Spinal cord (tissue), 9 donors: ENCODE measurements at regions not wholly inside any gene's neighbourhood (a gene's known extent, or its start where the extent isn't known, plus 50 kb on each side); places are given as distances from the start of the nearest gene placed in this dataset.
"Not testable (repeated sequence)": the region's sequence is repeated elsewhere in the genome, so short reads cannot be mapped to it uniquely, and the experiment has no call there.

Experiments
- DNase-seq, 6 donors: peaks; one replicate each; pipeline versions ENCODE4 v3.0.0 to v3.0.0-alpha.2; 2013 to 2015; ENCODE audit warnings: low spot score in 6 of 6, low read depth in 4 of 6
- H3K27ac ChIP-seq: one replicate; pipeline ENCODE4 v1.5.1; 2013; ENCODE audit warnings: low read depth, low read length, control low read depth
- H3K27me3 ChIP-seq: one replicate; pipeline ENCODE4 v1.6.1; 2013; ENCODE audit warnings: low read length; ENCODE audit not compliant: control insufficient read depth, insufficient read depth
- H3K36me3 ChIP-seq: one replicate; pipeline ENCODE4 v1.6.1; 2013; ENCODE audit warnings: low read length; ENCODE audit not compliant: control insufficient read depth, insufficient read depth
- H3K4me1 ChIP-seq: one replicate; pipeline ENCODE4 v1.6.1; 2013; ENCODE audit warnings: low read length; ENCODE audit not compliant: control insufficient read depth, insufficient read depth
- H3K4me3 ChIP-seq: one replicate; pipeline ENCODE4 v1.5.1; 2013; ENCODE audit warnings: low read depth, low read length, control low read depth
- H3K9me3 ChIP-seq: one replicate; pipeline ENCODE4 v1.6.1; 2013; ENCODE audit warnings: low read length; ENCODE audit not compliant: control insufficient read depth, insufficient read depth
- WGBS: methylation state at CpG from one replicate; pipeline ENCODE4 v1.1.5; 2013; ENCODE audit warnings: missing lambda C conversion rate; ENCODE audit not compliant: insufficient coverage; 5-methylcytosine and 5-hydroxymethylcytosine counted together
- donor health status: healthy.

DNA sequence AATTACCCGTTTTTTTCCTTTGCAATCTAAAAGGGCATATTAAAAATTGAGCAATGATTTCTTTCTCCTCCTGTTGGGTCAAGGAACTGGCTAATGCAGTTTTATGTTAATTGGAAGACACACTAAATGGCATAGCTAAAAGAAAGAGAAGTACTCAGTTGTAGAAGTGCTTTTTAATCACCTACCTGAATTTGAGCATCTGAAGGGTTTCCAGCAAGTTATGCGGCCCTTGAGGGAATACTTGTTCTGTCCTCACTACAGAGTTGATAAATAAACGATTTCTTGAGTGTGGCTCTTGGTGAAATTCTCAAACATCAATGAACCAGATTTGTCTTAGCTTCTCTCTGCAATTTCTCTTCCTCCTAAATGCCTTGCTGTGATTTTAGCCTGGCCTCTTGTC, 184.1 kb upstream of the RPH3A start:
- no peaks in the 10 kb centered on the region for H3K27me3 ChIP-seq

DNA sequence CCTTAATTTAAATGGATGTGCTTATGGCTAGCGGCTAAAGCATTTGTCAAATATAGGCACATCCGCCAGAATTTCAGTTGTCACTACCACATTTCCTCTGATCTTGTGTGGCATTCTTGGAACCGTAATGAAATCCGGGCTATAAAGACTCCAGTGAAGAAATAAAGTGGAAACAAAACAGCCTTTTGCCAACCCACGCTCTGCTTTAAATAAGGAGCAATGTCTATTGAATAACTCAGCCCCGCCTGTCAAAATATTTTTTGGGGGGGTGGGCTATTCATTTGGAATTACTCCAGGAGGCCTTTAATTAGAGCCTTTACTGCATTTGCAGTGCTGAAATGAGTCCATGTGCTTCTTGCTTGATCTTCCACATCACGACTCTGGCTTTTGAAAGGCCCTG, 179.6 kb upstream of the RPH3A start:
- Histone ChIP-seq H3K27ac (no peak overlapping the region), H3K27me3 (no peaks in the 10 kb centered on the region), H3K36me3 (no peaks in the 10 kb centered on the region), H3K4me1 (peaks cover 24% of the 10 kb centered on the region), H3K9me3 (no peaks in the 10 kb centered on the region), H3K4me3 (no peak overlapping the region)
- peak in 2 of 6 donors; percentile 75 to 90 for DNase-seq
- WGBS = no CpG with 5 or more reads among the region's 7 CpGs

More for the DNA sequence above, 184.1 kb upstream of the RPH3A start:
- WGBS = 100% methylated on average over 1 of the region's 3 CpGs
- H3K27ac ChIP-seq = no peak overlapping the region
- no peaks in the 10 kb centered on the region for H3K36me3 ChIP-seq
- peak in 1 of 6 donors; percentile 55 for DNase-seq
- no peaks in the 10 kb centered on the region for H3K9me3 ChIP-seq
- no peak overlapping the region for H3K4me3 ChIP-seq
- peaks cover 8% of the 10 kb centered on the region for H3K4me1 ChIP-seq

DNA sequence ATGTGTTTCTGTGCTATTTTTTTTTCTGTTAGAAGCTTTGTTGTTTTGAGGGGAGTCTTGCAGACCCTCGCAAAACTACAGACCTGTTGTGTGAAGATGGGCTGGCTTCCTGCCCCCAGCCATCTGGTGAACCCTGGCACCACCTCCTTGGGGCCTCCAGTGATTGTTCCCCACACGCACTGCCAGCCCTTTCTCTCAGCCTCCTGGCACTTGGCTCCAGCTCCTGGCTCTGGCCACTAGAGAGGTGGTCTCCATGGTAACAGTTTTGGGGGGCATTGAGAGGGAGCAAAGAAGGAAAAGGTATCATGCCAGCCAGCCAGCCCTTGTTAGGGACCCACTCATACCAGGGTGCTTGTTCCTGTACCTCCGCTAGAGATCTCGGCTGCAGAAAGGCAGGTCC, 176.4 kb upstream of the RPH3A start:
- Histone ChIP-seq H3K4me1 (peaks cover 23% of the 10 kb centered on the region), H3K9me3 (no peaks in the 10 kb centered on the region), H3K4me3 (no peak overlapping the region), H3K27me3 (no peaks in the 10 kb centered on the region), H3K36me3 (no peaks in the 10 kb centered on the region), H3K27ac (no peak overlapping the region)
- DNase-seq = peak in 2 of 6 donors; percentile 72 to 84
- 35% methylated on average over 3 of the region's 4 CpGs for WGBS

DNA sequence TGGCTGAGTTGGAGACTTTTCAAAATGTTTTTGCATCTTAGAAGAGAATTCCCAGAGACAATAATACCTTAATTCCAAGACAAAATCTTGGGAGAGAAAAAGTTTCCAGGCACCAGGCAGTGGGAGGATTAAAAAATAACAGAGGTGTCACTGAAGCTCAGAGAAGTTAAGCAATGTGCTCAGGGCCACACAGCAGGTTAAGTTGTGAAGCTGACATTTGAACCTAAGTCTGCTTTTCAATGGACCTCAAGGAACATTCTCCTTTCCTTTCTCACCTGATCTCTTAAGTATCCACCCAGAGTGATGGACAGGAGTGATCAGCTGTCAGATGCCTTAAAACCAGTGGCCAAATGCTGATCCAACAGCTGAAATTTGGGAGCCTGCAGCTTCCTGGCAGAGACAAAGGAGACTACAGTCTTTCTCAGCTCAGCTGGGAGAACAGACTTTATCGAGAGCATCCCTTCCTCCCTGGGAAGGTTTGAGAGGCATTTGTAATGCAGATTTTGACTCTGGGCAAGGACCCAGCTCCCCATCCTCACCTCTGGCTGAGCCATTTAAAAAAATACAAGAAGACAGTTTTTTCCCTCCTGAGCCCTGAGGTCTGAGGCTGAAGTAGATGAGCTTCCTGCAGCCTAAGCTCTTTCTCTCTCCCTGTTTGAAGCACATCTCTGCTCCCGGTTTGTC, 174.9 kb upstream of the RPH3A start:
- Histone ChIP-seq H3K27ac (no peak overlapping the region), H3K27me3 (no peaks in the 10 kb centered on the region)
- WGBS = 0% methylated on average over 1 of the region's 2 CpGs

DNA sequence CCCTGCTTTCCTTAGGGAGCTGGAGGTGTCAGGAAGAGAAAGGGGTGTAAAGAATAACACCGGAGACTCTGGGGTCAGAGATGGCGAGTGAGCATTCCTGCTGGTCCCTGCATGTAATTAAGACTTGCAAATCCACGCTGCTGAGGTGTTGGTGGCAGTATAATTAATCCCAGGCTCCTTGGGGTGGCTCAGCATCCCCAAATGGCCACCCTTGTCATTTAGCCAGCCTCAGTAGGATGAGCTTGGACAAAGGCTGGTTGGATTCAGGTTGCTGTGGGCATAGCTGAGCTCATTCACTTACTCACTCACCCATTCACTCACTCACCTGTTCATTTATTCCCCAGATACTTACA, 174.4 kb upstream of the RPH3A start:
- H3K27me3 ChIP-seq = no peaks in the 10 kb centered on the region
- 6% methylated on average over 3 of the region's 3 CpGs for WGBS
- H3K9me3 ChIP-seq = no peaks in the 10 kb centered on the region
- no peak for DNase-seq
- H3K4me3 ChIP-seq = no peak overlapping the region
- peaks cover 23% of the 10 kb centered on the region for H3K4me1 ChIP-seq
- no peak overlapping the region for H3K27ac ChIP-seq
- H3K36me3 ChIP-seq = no peaks in the 10 kb centered on the region

More for the DNA sequence above, 174.9 kb upstream of the RPH3A start:
- H3K4me1 ChIP-seq = peaks cover 23% of the 10 kb centered on the region
- peak in 2 of 6 donors; percentile 74 to 86 for DNase-seq
- H3K9me3 ChIP-seq = no peaks in the 10 kb centered on the region
- H3K4me3 ChIP-seq = no peak overlapping the region
- H3K36me3 ChIP-seq = no peaks in the 10 kb centered on the region

DNA sequence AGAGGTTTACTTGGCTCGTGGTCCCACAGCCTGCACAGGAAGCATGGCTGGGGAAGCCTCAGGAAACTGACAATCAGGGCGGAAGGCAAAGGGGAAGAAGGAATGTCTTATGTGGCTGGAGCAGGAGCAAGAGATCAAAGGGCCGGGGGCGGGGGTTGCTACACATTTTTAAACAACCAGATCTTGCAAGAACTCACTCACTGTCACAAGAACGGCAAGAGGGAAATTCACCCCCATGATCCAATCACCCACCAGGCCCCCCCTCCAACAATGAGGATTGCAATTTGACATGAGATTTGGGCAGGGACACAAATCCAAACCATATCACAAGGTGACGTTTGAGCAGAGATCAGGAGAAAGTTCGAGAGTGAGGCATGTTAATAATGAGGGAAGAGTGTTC, 163.7 kb upstream of the RPH3A start:
- Histone ChIP-seq H3K27me3 (no peaks in the 10 kb centered on the region), H3K36me3 (no peaks in the 10 kb centered on the region), H3K27ac (no peak overlapping the region), H3K9me3 (no peaks in the 10 kb centered on the region), H3K4me1 (no peaks in the 10 kb centered on the region), H3K4me3 (no peak overlapping the region)
- WGBS = 47% methylated on average over 4 of the region's 7 CpGs
- no peak for DNase-seq

DNA sequence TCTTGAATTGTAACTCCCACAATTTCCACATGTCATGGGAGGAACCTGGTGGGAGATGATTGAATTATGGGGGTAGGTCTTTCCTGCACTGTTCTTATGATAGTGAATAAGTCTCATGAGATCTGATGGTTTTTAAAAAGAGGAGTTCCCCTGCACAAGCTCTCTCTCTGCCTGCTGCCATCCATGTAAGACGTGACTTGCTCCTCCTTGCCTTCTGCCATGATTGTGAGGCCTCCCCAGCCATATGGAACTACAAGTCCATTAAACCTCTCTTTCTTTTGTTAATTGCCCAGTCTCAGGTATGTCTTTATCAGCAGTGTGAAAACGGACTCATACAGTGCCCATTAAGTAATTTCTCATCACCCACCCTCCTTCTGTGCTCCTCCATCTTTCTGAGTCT, 159.6 kb upstream of the RPH3A start:
- 83% methylated on average over 2 of the region's 2 CpGs for WGBS
- not testable (repeated sequence) for H3K9me3 ChIP-seq, H3K4me1 ChIP-seq, DNase-seq, H3K36me3 ChIP-seq, H3K27me3 ChIP-seq, H3K4me3 ChIP-seq, H3K27ac ChIP-seq

DNA sequence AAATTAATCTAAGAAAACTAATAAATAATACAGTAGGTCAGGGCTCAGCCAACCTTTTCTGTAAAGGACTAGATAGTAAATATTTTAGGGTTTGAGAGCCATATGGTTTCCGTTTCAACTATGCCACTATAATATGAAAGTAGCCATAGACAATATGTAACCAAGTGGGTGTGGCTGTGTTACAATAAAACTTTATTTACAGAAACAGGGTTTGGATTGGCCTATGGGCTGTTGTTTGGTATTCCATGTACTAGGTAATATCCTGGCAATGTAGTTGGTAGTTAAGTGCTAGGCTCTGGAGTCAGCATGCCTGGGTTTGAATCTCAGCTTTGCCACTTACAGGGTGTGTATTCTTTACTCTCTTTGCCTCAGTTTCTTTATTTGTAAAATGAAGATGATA, 156.5 kb upstream of the RPH3A start:
- DNase-seq = no peak
- no peaks in the 10 kb centered on the region for H3K27me3 ChIP-seq
- WGBS = no CpG with 5 or more reads among the region's 1 CpG

DNA sequence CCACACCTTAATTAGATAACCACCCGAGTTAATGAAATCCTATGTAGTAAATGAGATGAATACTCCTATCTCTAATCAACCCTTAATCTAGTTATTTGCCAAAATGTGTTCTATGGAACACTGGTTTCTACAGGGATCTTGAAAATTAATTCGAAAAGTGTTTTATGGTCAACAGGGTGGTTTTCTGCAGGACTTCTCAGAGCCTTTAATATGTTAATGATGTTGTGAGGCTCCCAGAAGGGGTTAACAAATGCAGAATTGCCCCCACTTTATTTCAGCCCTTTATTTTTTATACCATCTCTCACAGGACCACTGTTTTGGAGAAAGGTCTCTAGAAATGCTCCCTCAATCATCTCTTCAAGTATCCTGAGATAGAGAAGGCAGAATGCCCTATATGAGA, 153.1 kb upstream of the RPH3A start:
- H3K4me3 ChIP-seq = no peak overlapping the region
- H3K4me1 ChIP-seq = no peaks in the 10 kb centered on the region
- H3K9me3 ChIP-seq = peaks cover 1% of the 10 kb centered on the region
- H3K36me3 ChIP-seq = no peaks in the 10 kb centered on the region
- H3K27ac ChIP-seq = no peak overlapping the region
- WGBS = no CpG with 5 or more reads among the region's 2 CpGs
- no peaks in the 10 kb centered on the region for H3K27me3 ChIP-seq
- no peak for DNase-seq

More for the DNA sequence above, 156.5 kb upstream of the RPH3A start:
- Histone ChIP-seq H3K9me3 (peaks cover 1% of the 10 kb centered on the region), H3K4me1 (no peaks in the 10 kb centered on the region), H3K4me3 (no peak overlapping the region), H3K27ac (no peak overlapping the region), H3K36me3 (no peaks in the 10 kb centered on the region)

DNA sequence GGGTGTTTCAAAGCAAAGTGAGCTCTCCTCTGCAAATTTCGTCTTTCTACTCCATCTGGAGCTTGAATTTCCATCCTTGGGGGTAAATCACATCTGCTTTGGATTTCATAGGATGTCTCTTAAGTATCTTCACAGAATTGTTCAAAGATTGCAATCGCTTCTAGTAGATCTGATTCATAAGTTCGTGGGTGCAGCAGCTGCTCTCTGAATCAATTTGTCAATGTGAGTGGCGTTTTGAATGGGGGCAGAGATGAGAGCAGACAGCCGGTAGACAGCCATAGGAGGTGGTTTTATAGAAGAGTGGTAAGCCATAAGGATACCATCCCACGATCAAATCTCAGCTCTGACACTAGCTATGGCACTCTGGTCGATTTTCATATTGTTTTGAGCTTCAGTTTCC, 146.0 kb upstream of the RPH3A start:
- WGBS = 59% methylated on average over 5 of the region's 7 CpGs
- Histone ChIP-seq H3K27me3 (no peaks in the 10 kb centered on the region), H3K27ac (no peak overlapping the region), H3K4me1 (no peaks in the 10 kb centered on the region), H3K9me3 (no peaks in the 10 kb centered on the region), H3K4me3 (no peak overlapping the region), H3K36me3 (no peaks in the 10 kb centered on the region)
- peak in 2 of 6 donors; percentile 1 to 46 for DNase-seq
